Breast epithelium (tissue), 3 donors: ENCODE measurements at regions not wholly inside any gene's neighbourhood (a gene's known extent, or its start where the extent isn't known, plus 50 kb on each side); places are given as distances from the start of the nearest gene placed in this dataset.

ENCODE experiments used
- POLR2A ChIP-seq: fragments of 450-650 bp; IDR thresholded peaks from one replicate; pipeline ENCODE4 v1.6.1; 2016; ENCODE audit warnings: antibody characterized with exemption, mild to moderate bottlenecking, moderate library complexity
- TF ChIP-seq, protein P1 (sequence below), 3 donors: fragments of 450-650 bp; IDR thresholded peaks; one replicate each; pipeline ENCODE4 v1.5.1; 2016 to 2017; ENCODE audit warnings: antibody characterized with exemption in 3 of 3, mild to moderate bottlenecking in 3 of 3, moderate library complexity in 3 of 3

DNA sequence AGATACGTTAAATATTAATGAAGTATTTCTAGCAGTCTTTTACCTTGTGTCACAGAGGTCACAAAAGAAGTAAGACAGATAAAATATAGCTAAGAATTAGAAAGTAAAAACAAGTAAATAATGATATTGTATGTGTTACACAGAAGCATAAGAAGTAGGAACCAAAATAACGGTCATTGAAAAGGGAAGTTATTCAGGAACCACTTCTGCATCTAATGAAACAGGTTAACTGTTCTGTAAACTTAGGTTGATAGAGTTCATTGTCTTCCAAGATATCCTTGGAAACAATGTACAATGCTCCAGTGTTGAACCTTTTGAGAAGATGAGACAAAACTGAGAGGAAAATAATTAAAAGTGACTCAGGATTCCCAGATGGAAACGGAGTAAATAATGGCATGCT lies 57.1 kb upstream of the CD302 start:
- TF ChIP-seq, protein P1, sequence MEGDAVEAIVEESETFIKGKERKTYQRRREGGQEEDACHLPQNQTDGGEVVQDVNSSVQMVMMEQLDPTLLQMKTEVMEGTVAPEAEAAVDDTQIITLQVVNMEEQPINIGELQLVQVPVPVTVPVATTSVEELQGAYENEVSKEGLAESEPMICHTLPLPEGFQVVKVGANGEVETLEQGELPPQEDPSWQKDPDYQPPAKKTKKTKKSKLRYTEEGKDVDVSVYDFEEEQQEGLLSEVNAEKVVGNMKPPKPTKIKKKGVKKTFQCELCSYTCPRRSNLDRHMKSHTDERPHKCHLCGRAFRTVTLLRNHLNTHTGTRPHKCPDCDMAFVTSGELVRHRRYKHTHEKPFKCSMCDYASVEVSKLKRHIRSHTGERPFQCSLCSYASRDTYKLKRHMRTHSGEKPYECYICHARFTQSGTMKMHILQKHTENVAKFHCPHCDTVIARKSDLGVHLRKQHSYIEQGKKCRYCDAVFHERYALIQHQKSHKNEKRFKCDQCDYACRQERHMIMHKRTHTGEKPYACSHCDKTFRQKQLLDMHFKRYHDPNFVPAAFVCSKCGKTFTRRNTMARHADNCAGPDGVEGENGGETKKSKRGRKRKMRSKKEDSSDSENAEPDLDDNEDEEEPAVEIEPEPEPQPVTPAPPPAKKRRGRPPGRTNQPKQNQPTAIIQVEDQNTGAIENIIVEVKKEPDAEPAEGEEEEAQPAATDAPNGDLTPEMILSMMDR (IDR thresholded peaks at IDR 0.05) = no peak
- no peak for TF ChIP-seq POLR2A
